Spinal cord (tissue), 9 donors: ENCODE measurements at regions not wholly inside any gene's neighbourhood (a gene's known extent, or its start where the extent isn't known, plus 50 kb on each side); places are given as distances from the start of the nearest gene placed in this dataset.

Source experiments
- DNase-seq, 6 donors: peaks; one replicate each; pipeline versions ENCODE4 v3.0.0 to v3.0.0-alpha.2; 2013 to 2015; ENCODE audit warnings: low spot score in 6 of 6, low read depth in 4 of 6
- H3K27ac ChIP-seq: one replicate; pipeline ENCODE4 v1.5.1; 2013; ENCODE audit warnings: low read depth, low read length, control low read depth
- H3K27me3 ChIP-seq: one replicate; pipeline ENCODE4 v1.6.1; 2013; ENCODE audit warnings: low read length; ENCODE audit not compliant: control insufficient read depth, insufficient read depth
- H3K36me3 ChIP-seq: one replicate; pipeline ENCODE4 v1.6.1; 2013; ENCODE audit warnings: low read length; ENCODE audit not compliant: control insufficient read depth, insufficient read depth
- H3K4me1 ChIP-seq: one replicate; pipeline ENCODE4 v1.6.1; 2013; ENCODE audit warnings: low read length; ENCODE audit not compliant: control insufficient read depth, insufficient read depth
- H3K4me3 ChIP-seq: one replicate; pipeline ENCODE4 v1.5.1; 2013; ENCODE audit warnings: low read depth, low read length, control low read depth
- H3K9me3 ChIP-seq: one replicate; pipeline ENCODE4 v1.6.1; 2013; ENCODE audit warnings: low read length; ENCODE audit not compliant: control insufficient read depth, insufficient read depth
- WGBS: methylation state at CpG from one replicate; pipeline ENCODE4 v1.1.5; 2013; ENCODE audit warnings: missing lambda C conversion rate; ENCODE audit not compliant: insufficient coverage; 5-methylcytosine and 5-hydroxymethylcytosine counted together
- donor health status: healthy.

- no peak for DNase-seq
- Histone ChIP-seq H3K9me3 (no peaks in the 10 kb centered on the region), H3K4me1 (peaks cover 6% of the 10 kb centered on the region), H3K36me3 (no peaks in the 10 kb centered on the region), H3K4me3 (no peak overlapping the region), H3K27ac (no peak overlapping the region), H3K27me3 (no peaks in the 10 kb centered on the region)
- no CpG with 5 or more reads among the region's 2 CpGs for WGBS
These were observed 117.3 kb upstream of the TSPAN5 start for GRCh38 chr4:98775672-98776071.

GRCh38 chr4:98773638-98774037 lies 115.2 kb upstream of the TSPAN5 start:
- no peaks in the 10 kb centered on the region for H3K27me3 ChIP-seq
- H3K9me3 ChIP-seq: no peaks in the 10 kb centered on the region
- no peaks in the 10 kb centered on the region for H3K36me3 ChIP-seq
- no peak overlapping the region for H3K27ac ChIP-seq
- H3K4me3 ChIP-seq: no peak overlapping the region
- DNase-seq: no peak
- no peaks in the 10 kb centered on the region for H3K4me1 ChIP-seq
- WGBS: 97% methylated on average over 3 of the region's 4 CpGs

- no CpG with 5 or more reads among the region's 5 CpGs for WGBS
- no peak overlapping the region for H3K27ac ChIP-seq
- no peaks in the 10 kb centered on the region for H3K9me3 ChIP-seq
- no peak for DNase-seq
- no peaks in the 10 kb centered on the region for H3K36me3 ChIP-seq
- H3K27me3 ChIP-seq: no peaks in the 10 kb centered on the region
- no peaks in the 10 kb centered on the region for H3K4me1 ChIP-seq
- no peak overlapping the region for H3K4me3 ChIP-seq
These were observed 113.7 kb upstream of the TSPAN5 start for GRCh38 chr4:98771959-98772632.

- no peak overlapping the region for H3K4me3 ChIP-seq
These were observed 107.4 kb upstream of the TSPAN5 start for GRCh38 chr4:98765771-98766170.

GRCh38 chr4:98758182-98758581 lies 99.8 kb upstream of the TSPAN5 start:
- Histone ChIP-seq H3K4me1 (no peaks in the 10 kb centered on the region), H3K36me3 (no peaks in the 10 kb centered on the region), H3K27ac (no peak overlapping the region), H3K4me3 (no peak overlapping the region), H3K9me3 (no peaks in the 10 kb centered on the region), H3K27me3 (no peaks in the 10 kb centered on the region)
- WGBS: 100% methylated on average over 1 of the region's 1 CpG
- DNase-seq: no peak

More at GRCh38 chr4:98765771-98766170, 107.4 kb upstream of the TSPAN5 start:
- H3K36me3 ChIP-seq: no peaks in the 10 kb centered on the region
- no peak overlapping the region for H3K27ac ChIP-seq
- WGBS: no CpG with 5 or more reads among the region's 1 CpG
- peaks cover 9% of the 10 kb centered on the region for H3K9me3 ChIP-seq
- H3K4me1 ChIP-seq: no peaks in the 10 kb centered on the region
- DNase-seq: no peak
- no peaks in the 10 kb centered on the region for H3K27me3 ChIP-seq

GRCh38 chr4:98754736-98755135 lies 96.3 kb upstream of the TSPAN5 start:
- Histone ChIP-seq H3K4me1 (no peaks in the 10 kb centered on the region), H3K9me3 (no peaks in the 10 kb centered on the region), H3K27ac (no peak overlapping the region), H3K4me3 (no peak overlapping the region), H3K27me3 (no peaks in the 10 kb centered on the region), H3K36me3 (no peaks in the 10 kb centered on the region)
- 86% methylated on average over 1 of the region's 1 CpG for WGBS
- DNase-seq: no peak

- no peaks in the 10 kb centered on the region for H3K27me3 ChIP-seq
- H3K9me3 ChIP-seq: no peaks in the 10 kb centered on the region
- no peak overlapping the region for H3K4me3 ChIP-seq
- H3K4me1 ChIP-seq: peaks cover 9% of the 10 kb centered on the region
- no peaks in the 10 kb centered on the region for H3K36me3 ChIP-seq
- no peak overlapping the region for H3K27ac ChIP-seq
- DNase-seq: peak in 1 of 6 donors; percentile 62
These were observed 90.8 kb upstream of the TSPAN5 start for GRCh38 chr4:98749206-98749605.

- DNase-seq: no peak
- 100% methylated on average over 2 of the region's 2 CpGs for WGBS
- H3K4me1 ChIP-seq: peaks cover 9% of the 10 kb centered on the region
These were observed 90.2 kb upstream of the TSPAN5 start for GRCh38 chr4:98748609-98749008.

GRCh38 chr4:98747393-98748091 lies 89.1 kb upstream of the TSPAN5 start:
- Histone ChIP-seq H3K4me1 (peaks cover 9% of the 10 kb centered on the region), H3K4me3 (no peak overlapping the region), H3K36me3 (no peaks in the 10 kb centered on the region), H3K27ac (peak overlapping the region; percentile 70), H3K27me3 (no peaks in the 10 kb centered on the region), H3K9me3 (no peaks in the 10 kb centered on the region)
- WGBS: 38% methylated on average over 7 of the region's 7 CpGs
- DNase-seq: peak in 5 of 6 donors; percentile 26 to 86 (median 29)

More at GRCh38 chr4:98748609-98749008, 90.2 kb upstream of the TSPAN5 start:
- Histone ChIP-seq H3K27me3 (no peaks in the 10 kb centered on the region), H3K27ac (no peak overlapping the region), H3K36me3 (no peaks in the 10 kb centered on the region), H3K9me3 (no peaks in the 10 kb centered on the region), H3K4me3 (no peak overlapping the region)

- Histone ChIP-seq H3K9me3 (no peaks in the 10 kb centered on the region), H3K27ac (peak overlapping the region; percentile 70), H3K4me3 (no peak overlapping the region), H3K36me3 (no peaks in the 10 kb centered on the region), H3K4me1 (peaks cover 9% of the 10 kb centered on the region), H3K27me3 (no peaks in the 10 kb centered on the region)
- DNase-seq: no peak
- 80% methylated on average over 1 of the region's 4 CpGs for WGBS
These were observed 88.5 kb upstream of the TSPAN5 start for GRCh38 chr4:98746936-98747335.
